ENCODE measurements at regions not wholly inside any gene's neighbourhood (a gene's known extent, or its start where the extent isn't known, plus 50 kb on each side); places are given as distances from the start of the nearest gene placed in this dataset.

DNA sequence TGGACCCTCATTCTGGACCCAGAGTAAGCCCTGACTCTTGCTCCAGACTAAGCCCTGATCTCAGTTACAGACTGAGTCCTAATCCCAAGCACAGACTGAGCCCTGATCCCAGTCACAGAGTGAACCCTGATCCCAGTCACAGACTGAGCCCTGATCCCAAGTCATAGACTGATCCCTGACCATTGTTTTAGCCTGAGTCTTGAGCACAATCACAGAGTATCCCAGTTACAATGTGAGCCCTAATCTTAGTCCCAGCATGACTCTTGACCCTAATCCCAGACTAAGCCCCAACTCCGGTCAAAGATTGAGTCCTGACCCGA is 240.6 kb downstream of the RBM19 start:
- TF ChIP-seq, protein P1, sequence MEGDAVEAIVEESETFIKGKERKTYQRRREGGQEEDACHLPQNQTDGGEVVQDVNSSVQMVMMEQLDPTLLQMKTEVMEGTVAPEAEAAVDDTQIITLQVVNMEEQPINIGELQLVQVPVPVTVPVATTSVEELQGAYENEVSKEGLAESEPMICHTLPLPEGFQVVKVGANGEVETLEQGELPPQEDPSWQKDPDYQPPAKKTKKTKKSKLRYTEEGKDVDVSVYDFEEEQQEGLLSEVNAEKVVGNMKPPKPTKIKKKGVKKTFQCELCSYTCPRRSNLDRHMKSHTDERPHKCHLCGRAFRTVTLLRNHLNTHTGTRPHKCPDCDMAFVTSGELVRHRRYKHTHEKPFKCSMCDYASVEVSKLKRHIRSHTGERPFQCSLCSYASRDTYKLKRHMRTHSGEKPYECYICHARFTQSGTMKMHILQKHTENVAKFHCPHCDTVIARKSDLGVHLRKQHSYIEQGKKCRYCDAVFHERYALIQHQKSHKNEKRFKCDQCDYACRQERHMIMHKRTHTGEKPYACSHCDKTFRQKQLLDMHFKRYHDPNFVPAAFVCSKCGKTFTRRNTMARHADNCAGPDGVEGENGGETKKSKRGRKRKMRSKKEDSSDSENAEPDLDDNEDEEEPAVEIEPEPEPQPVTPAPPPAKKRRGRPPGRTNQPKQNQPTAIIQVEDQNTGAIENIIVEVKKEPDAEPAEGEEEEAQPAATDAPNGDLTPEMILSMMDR (IDR thresholded peaks at IDR 0.05; ENCODE audit: borderline replicate concordance, extremely low read depth, insufficient read depth), result no peak
- intact Hi-C loops (cut with DNase I), result no loop called here
- no peak for FAIRE-seq
- Histone ChIP-seq H3K4me3 (ENCODE audit: low read length in 3 of 3) (no peak overlapping the region), H3K9ac (ENCODE audit: low read length in 3 of 3) (no peak overlapping the region), H3K9me3 (ENCODE audit: control insufficient read depth in 2 of 3, insufficient read depth in 1 of 3, low read length in 3 of 3) (peaks cover 0 to 8% (median 2%) of the 10 kb centered on the region in 3 donors), H3K4me1 (ENCODE audit: control insufficient read depth in 2 of 3, insufficient read depth in 2 of 3, low read depth in 1 of 3, low read length in 3 of 3) (no peaks in the 10 kb centered on the region), H3K36me3 (ENCODE audit: control insufficient read depth in 2 of 3, insufficient read depth in 3 of 3, low read length in 3 of 3) (no peaks in the 10 kb centered on the region), H3K27me3 (ENCODE audit: control insufficient read depth, insufficient read depth, low read length) (no peaks in the 10 kb centered on the region), H3K27ac (ENCODE audit: low read depth in 2 of 2, low read length in 2 of 2) (no peak overlapping the region)
- DNase-seq, result no peak

DNA sequence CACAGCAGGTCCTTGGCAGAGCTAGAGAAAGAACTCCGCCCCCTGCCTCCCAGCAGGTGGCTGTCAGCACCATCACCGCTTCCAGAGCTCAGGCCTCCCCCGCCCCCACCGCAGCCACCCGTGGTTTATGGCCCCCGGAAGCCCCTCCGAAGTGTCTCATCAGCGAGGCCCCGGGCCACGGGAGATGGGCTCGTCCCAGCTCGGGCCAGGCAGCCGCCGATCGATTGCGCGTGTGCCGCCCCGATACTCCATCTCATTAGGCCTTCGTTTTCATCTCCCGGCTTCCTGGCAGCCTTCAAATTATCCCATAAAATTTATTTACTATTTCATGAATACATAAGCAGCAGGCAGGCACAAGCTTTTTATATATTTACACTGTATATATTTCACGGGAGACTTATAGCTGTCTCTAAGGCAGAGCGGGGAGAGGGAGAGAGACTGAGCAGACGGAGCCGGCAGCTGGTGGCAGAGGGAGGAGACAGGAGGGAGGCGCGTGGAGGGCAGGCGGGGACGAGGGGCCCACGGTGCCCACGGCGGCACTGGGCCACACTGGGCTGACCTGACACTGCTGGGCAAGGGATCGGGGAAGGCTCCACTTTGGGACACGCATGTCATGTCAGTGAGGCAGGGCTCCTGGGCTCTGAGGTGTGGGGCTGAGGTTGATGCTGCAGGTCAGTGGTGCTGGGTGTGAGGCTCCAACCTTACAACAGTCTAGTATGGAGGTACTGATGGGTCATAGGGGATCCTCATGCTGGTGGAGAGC is 241.2 kb downstream of the RBM19 start:
- intact Hi-C loops (cut with DNase I), result no loop called here
- no peak overlapping the region for H3K9ac ChIP-seq (ENCODE audit: low read length in 3 of 3)
- no peaks in the 10 kb centered on the region for H3K27me3 ChIP-seq (ENCODE audit: control insufficient read depth, insufficient read depth, low read length)
- TF ChIP-seq, protein P1 (IDR thresholded peaks at IDR 0.05; ENCODE audit: borderline replicate concordance, extremely low read depth, insufficient read depth), result no peak
- peaks cover 0 to 8% (median 2%) of the 10 kb centered on the region in 3 donors for H3K9me3 ChIP-seq (ENCODE audit: control insufficient read depth in 2 of 3, insufficient read depth in 1 of 3, low read length in 3 of 3)
- H3K4me1 ChIP-seq (ENCODE audit: control insufficient read depth in 2 of 3, insufficient read depth in 2 of 3, low read depth in 1 of 3, low read length in 3 of 3), result no peaks in the 10 kb centered on the region
- H3K36me3 ChIP-seq (ENCODE audit: control insufficient read depth in 2 of 3, insufficient read depth in 3 of 3, low read length in 3 of 3), result no peaks in the 10 kb centered on the region
- DNase-seq (peak in 1 of 5 donors; percentile 16), FAIRE-seq (no peak)
- no peak overlapping the region for H3K4me3 ChIP-seq (ENCODE audit: low read length in 3 of 3)
- H3K27ac ChIP-seq (ENCODE audit: low read depth in 2 of 2, low read length in 2 of 2), result no peak overlapping the region

DNA sequence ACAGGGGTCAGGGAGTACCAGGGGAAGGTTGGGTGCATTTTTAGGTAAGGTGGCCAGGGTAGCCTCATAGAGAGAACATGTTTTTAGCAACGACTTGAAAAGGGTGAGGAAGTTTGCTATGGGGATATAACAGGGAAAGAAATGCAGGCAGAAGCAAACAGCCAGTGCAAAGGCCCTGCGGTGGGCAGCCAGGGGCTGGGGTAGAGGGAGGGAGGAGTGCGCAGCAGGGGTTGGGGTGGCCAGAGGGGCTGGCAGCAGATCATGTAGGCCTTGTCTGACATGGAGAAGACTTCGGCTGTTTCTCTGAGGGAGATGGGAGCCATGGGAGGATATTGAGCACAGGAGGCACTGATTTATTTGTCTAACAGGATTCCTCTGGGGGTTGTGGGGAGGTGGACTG is 242.5 kb downstream of the RBM19 start:
- no peak for FAIRE-seq
- TF ChIP-seq, protein P1 (IDR thresholded peaks at IDR 0.05; ENCODE audit: borderline replicate concordance, extremely low read depth, insufficient read depth), result no peak
- Histone ChIP-seq H3K4me3 (ENCODE audit: low read length in 3 of 3) (no peak overlapping the region), H3K9ac (ENCODE audit: low read length in 3 of 3) (no peak overlapping the region), H3K36me3 (ENCODE audit: control insufficient read depth in 2 of 3, insufficient read depth in 3 of 3, low read length in 3 of 3) (no peaks in the 10 kb centered on the region), H3K27me3 (ENCODE audit: control insufficient read depth, insufficient read depth, low read length) (no peaks in the 10 kb centered on the region), H3K9me3 (ENCODE audit: control insufficient read depth in 2 of 3, insufficient read depth in 1 of 3, low read length in 3 of 3) (peaks cover 0 to 8% (median 2%) of the 10 kb centered on the region in 3 donors), H3K4me1 (ENCODE audit: control insufficient read depth in 2 of 3, insufficient read depth in 2 of 3, low read depth in 1 of 3, low read length in 3 of 3) (no peaks in the 10 kb centered on the region), H3K27ac (ENCODE audit: low read depth in 2 of 2, low read length in 2 of 2) (no peak overlapping the region)
- no peak for DNase-seq
- intact Hi-C loops (cut with DNase I), result no loop called here

DNA sequence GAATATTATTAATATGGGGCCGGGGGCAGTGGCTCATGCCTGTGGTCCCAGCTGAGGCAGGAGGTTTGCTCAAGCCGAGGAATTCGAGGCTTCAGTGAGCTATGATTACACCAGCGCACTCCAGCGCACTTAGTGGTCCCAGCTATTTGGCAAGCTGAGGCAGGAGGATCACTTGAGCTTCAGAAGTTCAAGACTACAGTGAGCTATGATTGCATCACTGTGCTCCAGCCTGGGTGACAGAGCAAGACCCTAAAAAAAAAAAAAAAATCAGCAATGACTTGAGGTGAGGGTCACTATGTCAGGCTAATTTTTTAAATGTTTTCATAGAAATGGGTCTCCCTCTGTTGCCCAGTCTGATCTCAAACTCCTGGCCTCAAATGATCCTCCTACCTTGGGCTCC is 243.4 kb downstream of the RBM19 start:
- Histone ChIP-seq H3K27me3 (ENCODE audit: control insufficient read depth, insufficient read depth, low read length) (no peaks in the 10 kb centered on the region), H3K9ac (ENCODE audit: low read length in 3 of 3) (no peak overlapping the region), H3K36me3 (ENCODE audit: control insufficient read depth in 2 of 3, insufficient read depth in 3 of 3, low read length in 3 of 3) (no peaks in the 10 kb centered on the region), H3K9me3 (ENCODE audit: control insufficient read depth in 2 of 3, insufficient read depth in 1 of 3, low read length in 3 of 3) (peaks cover 0 to 8% (median 2%) of the 10 kb centered on the region in 3 donors), H3K27ac (ENCODE audit: low read depth in 2 of 2, low read length in 2 of 2) (no peak overlapping the region), H3K4me3 (ENCODE audit: low read length in 3 of 3) (no peak overlapping the region), H3K4me1 (ENCODE audit: control insufficient read depth in 2 of 3, insufficient read depth in 2 of 3, low read depth in 1 of 3, low read length in 3 of 3) (no peaks in the 10 kb centered on the region)
- FAIRE-seq (no peak), DNase-seq (no peak)
- TF ChIP-seq, protein P1 (IDR thresholded peaks at IDR 0.05; ENCODE audit: borderline replicate concordance, extremely low read depth, insufficient read depth), result no peak
- intact Hi-C loops (cut with DNase I), result no loop called here

Measured in kidney (tissue), 13 donors.